Fibroblast of skin of scalp (primary cell): ENCODE measurements at regions not wholly inside any gene's neighbourhood (a gene's known extent, or its start where the extent isn't known, plus 50 kb on each side); places are given as distances from the start of the nearest gene placed in this dataset.

ENCODE experiments used
- DNase-seq: peaks from one replicate; pipeline ENCODE4 v3.0.0-alpha.2; 2013

GRCh38 chr2:217185265-217185995, 325.6 kb upstream of the TNP1 start:
- peak; percentile 71 for DNase-seq

GRCh38 chr2:217184242-217184641, 324.4 kb upstream of the TNP1 start:
- no peak for DNase-seq

- DNase-seq = no peak
Observed at GRCh38 chr2:217183471-217183870, 323.6 kb upstream of the TNP1 start.

- no peak for DNase-seq
Observed at GRCh38 chr2:217182926-217183325, 323.1 kb upstream of the TNP1 start.

- no peak for DNase-seq
Observed at GRCh38 chr2:217181512-217181911, 321.6 kb upstream of the TNP1 start.

GRCh38 chr2:217179854-217180253, 320.0 kb upstream of the TNP1 start:
- DNase-seq = no peak

- DNase-seq = no peak
Observed at GRCh38 chr2:217178341-217178740, 318.5 kb upstream of the TNP1 start.

- no peak for DNase-seq
Observed at GRCh38 chr2:217177720-217178119, 317.9 kb upstream of the TNP1 start.

GRCh38 chr2:217171874-217172273, 312.0 kb upstream of the TNP1 start:
- DNase-seq = peak; percentile 50

GRCh38 chr2:217168496-217168895, 308.6 kb upstream of the TNP1 start:
- no peak for DNase-seq

GRCh38 chr2:217167531-217167930, 307.7 kb upstream of the TNP1 start:
- peak; percentile 55 for DNase-seq

GRCh38 chr2:217166241-217166850, 306.5 kb upstream of the TNP1 start:
- peak; percentile 61 for DNase-seq

GRCh38 chr2:217165547-217165946, 305.7 kb upstream of the TNP1 start:
- no peak for DNase-seq

GRCh38 chr2:217163987-217164386, 304.1 kb upstream of the TNP1 start:
- no peak for DNase-seq

- DNase-seq = peak; percentile 87
Observed at GRCh38 chr2:217162533-217162932, 302.7 kb upstream of the TNP1 start.

GRCh38 chr2:217160978-217161973, 301.4 kb upstream of the TNP1 start:
- no peak for DNase-seq

GRCh38 chr2:217160103-217160743, 300.4 kb upstream of the TNP1 start:
- DNase-seq = no peak

GRCh38 chr2:217158928-217159327, 299.1 kb upstream of the TNP1 start:
- no peak for DNase-seq

- DNase-seq = no peak
Observed at GRCh38 chr2:217157581-217157980, 297.7 kb upstream of the TNP1 start.

- no peak for DNase-seq
Observed at GRCh38 chr2:217156801-217157200, 296.9 kb upstream of the TNP1 start.

GRCh38 chr2:217154923-217155322, 295.1 kb upstream of the TNP1 start:
- no peak for DNase-seq

- DNase-seq = no peak
Observed at GRCh38 chr2:217153510-217153909, 293.6 kb upstream of the TNP1 start.

- no peak for DNase-seq
Observed at GRCh38 chr2:217152831-217153230, 293.0 kb upstream of the TNP1 start.
